GM20431 (cell line): ENCODE measurements at regions not wholly inside any gene's neighbourhood (a gene's known extent, or its start where the extent isn't known, plus 50 kb on each side); places are given as distances from the start of the nearest gene placed in this dataset.
"Not testable (repeated sequence)": the region's sequence is repeated elsewhere in the genome, so short reads cannot be mapped to it uniquely, and the experiment has no call there.

Experiments used
- in situ Hi-C: fragments of 300-500 bp; cut with MseI, MboI; formaldehyde crosslinking; loops from one replicate; pipeline ENCODE4 v1.15.0; 2020; ENCODE audit warnings: low sequenced_read_pairs; ENCODE audit not compliant: unreplicated experiment

DNA sequence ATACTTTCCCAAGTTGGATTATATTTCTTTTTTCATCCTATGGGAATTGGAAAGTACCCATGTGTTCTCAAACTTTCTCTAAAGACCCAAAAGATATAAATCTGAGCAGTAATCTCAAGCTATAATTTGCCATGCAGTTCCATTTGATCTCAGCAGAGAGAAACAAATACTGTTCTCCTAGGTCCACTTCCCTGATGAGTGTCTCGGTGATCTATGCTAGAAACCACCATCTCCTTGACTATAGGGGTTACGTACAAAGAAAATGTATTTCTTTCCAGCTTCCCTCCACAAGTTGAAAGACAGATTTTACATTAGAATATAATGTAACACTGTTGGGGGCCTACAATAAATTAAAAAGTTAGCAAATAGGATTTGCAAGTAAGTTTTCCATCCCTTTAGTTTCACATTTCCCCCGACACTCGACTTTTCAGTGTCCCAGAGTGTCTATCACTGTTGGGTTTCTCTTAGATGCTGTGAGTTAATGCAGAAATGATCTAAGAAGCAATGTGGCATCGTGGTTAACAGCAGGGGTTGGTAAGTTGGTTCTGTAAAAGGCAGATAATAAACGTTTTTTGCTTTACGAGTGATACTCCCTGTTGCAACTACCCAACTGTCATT, 465.1 kb upstream of the CFAP20DC start:
- in situ Hi-C loops: no loop called here

GRCh38 chr3:59513570-59513969, 463.7 kb upstream of the CFAP20DC start:
- in situ Hi-C loops: no loop called here

- in situ Hi-C loops: no loop called here
Observed at GRCh38 chr3:59512066-59512465, 462.2 kb upstream of the CFAP20DC start.

DNA sequence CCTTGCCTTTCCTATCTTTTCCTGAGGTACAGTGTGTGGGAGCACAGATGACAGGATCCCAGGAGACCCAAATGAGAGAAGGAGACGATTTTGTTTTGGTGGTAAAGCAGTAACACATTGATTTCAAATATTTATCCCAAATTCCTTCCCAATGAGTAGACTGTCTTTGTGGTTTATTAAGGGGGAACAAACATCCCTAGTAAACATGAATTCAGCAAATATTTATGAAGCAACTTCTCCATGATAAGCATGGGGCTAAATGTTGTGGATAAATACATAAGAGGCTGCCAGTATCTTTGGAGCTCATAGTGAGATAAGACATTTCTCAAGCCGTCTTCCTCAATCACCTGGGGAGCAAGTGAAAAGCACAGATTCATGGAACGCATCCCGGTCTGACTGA, 460.8 kb upstream of the CFAP20DC start:
- in situ Hi-C loops: no loop called here

- in situ Hi-C loops: no loop called here
Observed at GRCh38 chr3:59508273-59508672, 458.4 kb upstream of the CFAP20DC start.

- in situ Hi-C loops: no loop called here
Observed at GRCh38 chr3:59506191-59506590, 456.4 kb upstream of the CFAP20DC start.

DNA sequence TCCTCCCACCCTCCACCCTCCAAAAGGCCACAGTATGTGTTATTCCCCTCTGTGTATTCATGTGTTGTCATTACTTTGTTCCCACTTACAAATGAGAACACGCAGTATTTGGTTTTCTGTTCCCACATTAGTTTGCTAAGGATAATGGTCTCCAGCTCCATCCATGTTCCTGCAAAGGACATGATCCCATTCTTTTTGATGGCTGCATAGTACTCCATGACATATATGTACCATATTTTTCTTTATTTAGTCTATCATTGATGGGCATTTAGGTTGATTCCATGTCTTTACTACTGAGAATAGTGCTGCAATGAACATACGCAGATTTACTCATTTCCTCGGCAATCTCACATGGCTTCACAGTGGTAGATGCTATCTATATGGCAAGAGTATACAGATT, 453.6 kb upstream of the CFAP20DC start:
- in situ Hi-C loops: no loop called here

DNA sequence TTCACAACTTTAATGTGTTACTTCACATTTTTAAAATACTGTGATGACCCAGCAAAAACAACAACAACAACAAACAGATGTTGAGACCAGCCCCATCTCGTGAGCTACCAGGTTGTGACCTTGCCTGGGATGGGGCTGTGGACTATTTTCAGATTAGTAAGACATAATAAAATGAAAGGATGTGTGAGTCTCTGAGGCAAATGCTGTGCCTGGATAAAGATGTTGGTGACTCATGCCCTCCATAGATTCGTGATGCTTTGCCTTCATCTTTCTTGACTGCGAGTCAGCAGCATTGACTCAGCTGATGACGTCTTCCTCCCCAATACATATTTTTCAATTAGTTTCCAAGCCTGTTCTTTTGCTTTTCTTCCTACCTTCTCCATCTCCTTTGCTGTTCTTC, 453.0 kb upstream of the CFAP20DC start:
- in situ Hi-C loops: no loop called here

DNA sequence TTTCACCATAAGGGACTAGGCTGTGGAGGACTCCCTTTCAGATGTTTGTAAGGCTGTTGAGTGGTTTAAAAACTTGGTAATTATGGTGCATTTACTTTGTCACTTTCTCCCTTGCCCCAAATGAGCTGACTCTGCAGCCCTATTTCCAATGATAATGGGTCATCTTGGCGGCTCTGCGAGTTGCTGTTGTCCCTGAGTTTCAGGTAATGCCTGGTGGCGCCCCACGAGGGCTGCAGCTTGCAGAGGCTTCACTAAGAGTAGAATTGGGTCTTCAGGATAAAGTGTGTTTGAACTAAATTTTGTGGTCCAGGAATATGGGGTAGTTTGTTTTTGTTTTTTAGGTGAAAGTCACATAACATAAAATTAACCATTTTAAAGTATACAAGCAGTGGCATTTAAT, 450.1 kb upstream of the CFAP20DC start:
- in situ Hi-C loops: no loop called here

- in situ Hi-C loops: no loop called here
Observed at GRCh38 chr3:59499000-59499399, 449.2 kb upstream of the CFAP20DC start.

GRCh38 chr3:59496250-59496649, 446.4 kb upstream of the CFAP20DC start:
- in situ Hi-C loops: no loop called here

GRCh38 chr3:59494969-59495368, 445.1 kb upstream of the CFAP20DC start:
- in situ Hi-C loops: not testable (repeated sequence)

GRCh38 chr3:59486520-59486919, 436.7 kb upstream of the CFAP20DC start:
- in situ Hi-C loops: no loop called here

DNA sequence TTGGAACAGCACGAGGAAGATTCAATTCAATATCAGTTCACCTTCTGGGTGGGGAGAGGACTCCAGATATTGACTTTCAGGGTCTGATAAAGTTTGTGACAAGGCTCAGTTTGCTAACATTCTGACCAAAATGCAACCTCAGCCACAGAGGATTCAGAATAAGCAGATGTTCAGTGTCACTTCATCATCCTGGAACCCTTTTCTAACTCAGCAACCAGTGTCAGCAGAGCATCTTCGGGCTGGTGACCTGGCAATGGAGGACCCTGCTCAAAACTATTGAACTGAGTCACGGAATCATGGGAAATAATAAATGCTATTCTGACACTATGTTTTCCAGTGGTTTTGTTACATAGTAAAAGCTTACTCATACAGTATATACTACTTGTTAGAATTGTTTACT, 433.4 kb upstream of the CFAP20DC start:
- in situ Hi-C loops: no loop called here

GRCh38 chr3:59482684-59483083, 432.9 kb upstream of the CFAP20DC start:
- in situ Hi-C loops: no loop called here

DNA sequence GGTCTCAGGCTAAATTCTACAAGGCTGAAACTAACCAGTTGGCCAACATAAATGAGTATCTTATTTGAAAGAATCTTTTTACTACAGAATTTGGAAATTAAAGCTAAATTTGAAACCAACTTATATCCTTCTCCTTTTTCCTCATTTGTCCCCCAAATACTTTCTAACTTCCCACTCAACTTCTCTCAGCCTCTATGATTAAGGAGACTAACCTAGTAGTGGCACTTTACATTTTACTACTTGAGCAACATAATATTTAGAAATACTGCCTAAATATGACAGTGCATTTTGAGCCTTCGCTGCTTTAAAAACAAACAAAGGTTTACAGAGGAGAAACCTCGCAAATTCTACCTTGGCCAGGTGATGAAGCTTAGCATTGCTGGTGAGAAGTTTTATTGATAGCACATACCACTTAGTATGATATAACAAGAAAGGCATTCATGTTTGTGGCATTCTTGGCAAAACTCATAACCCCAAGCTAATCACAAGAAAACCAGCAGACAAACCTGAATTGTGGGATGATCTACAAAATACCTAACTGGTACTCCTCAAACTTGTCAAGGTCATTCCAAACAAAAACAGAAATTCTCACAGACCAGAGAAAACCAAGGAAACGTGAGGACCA, 432.1 kb upstream of the CFAP20DC start:
- in situ Hi-C loops: no loop called here

DNA sequence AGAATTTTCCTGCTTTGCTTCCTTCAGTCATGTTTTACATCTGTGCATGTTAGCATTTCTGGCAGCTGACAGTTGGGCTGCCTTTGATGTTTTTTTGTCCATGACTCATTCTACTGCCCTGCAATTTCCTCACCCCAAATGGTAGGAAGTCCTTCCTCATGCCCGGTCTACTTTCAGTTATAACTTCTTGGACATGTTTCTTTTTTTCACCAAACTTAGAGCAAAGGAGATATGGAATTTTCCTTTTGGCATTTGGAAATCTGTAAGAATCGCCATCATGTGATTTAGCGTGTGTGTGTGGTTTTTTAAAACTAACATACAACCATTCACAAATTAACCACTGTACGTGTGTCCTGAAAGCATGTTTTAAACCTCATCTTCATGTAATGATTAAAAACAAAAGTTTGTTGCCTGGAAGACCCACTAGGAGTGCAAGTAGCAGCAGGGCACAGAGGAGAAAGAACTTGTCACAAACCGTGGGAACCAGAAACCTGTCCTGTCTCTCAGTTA, 430.7 kb upstream of the CFAP20DC start:
- in situ Hi-C loops: no loop called here

DNA sequence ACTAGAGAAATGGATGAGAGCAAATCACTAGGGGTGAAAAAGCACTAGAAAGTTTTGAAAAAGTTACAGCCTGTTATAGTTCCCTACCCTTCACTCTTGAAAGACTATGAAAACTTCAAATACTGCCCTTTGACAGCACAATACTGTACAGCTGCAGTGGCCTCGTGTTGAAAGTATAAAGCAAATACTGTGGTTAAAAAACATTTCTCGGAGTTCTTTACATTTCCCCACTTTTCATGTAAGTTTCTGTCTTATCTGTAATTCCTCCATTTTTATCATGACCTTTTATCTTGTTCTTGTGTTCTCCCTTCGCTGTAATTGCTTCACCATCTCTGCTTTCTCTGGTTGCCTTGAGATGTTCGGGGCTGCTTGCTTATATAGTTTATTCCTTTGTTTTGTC, 423.8 kb upstream of the CFAP20DC start:
- in situ Hi-C loops: no loop called here

DNA sequence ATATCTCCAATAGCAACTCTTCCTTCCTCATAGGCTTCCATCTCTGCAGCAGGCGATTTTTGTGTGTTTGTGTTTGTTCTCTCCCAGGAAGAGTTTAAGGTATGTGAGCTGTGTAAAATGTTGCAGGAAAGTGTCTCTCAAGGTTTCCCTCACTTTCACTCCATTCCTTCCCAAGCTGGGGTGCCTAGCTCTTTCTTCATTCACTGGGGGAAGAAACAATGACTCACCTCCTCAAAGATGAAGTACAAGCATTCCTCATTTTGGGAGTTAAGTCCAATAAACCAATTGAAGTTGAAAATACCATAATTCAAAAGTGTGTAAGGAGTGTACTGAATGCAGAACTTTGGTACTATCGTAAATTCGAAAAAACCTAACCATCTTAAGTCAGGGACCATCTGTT, 422.7 kb upstream of the CFAP20DC start:
- in situ Hi-C loops: no loop called here

DNA sequence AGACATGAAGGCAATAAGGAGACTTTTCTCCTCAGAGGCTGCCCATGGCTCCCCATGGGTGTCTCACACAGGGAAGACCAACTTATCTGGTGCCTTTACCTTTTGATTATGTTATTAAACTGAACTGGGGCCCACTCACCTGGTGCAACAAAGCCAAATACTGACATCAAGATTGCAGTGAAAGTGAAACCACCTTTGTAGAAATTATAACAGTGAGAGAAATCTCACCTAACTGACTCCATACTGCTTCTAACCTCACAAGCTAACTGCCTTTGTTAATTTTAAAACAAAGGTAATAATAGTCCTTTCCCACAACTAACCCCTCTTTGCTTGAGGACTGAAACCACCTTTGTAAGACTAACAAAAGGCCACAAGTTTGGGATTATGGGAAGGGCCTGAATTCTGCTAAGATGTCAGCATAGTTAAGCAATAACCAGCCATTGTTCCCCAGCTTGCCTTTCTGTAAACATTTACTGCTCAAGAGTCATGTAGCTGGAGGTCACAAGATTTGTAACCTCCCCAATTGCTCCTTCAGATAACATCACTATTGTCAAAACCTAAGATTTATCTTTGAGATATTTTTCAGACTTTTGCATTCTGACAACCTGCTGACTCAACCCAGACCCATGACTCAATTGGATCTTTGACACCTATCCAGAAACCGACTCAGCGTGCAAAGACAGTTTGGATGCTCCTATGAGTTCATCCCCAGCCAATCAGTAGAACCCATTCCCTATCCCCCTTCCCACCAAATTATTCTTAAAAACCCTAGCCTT, 420.3 kb upstream of the CFAP20DC start:
- in situ Hi-C loops: no loop called here

GRCh38 chr3:59467476-59467875, 417.7 kb upstream of the CFAP20DC start:
- in situ Hi-C loops: no loop called here
